Fibroblast of lung (primary cell): ENCODE measurements at regions not wholly inside any gene's neighbourhood (a gene's known extent, or its start where the extent isn't known, plus 50 kb on each side); places are given as distances from the start of the nearest gene placed in this dataset.

Experiments
- DNase-seq, 2 donors: peaks; one replicate each; pipeline versions ENCODE4 v3.0.0 to v3.0.0-alpha.2; 2010; ENCODE audit warnings: low read depth in 2 of 2
- H2AFZ ChIP-seq: 2 replicates; pipeline ENCODE4 v1.5.1; 2012; ENCODE audit warnings: low read length, control low read depth, inconsistent platforms
- H3K27ac ChIP-seq: 2 replicates; pipeline ENCODE4 v1.5.1; 2011; ENCODE audit warnings: low read length, control low read depth; ENCODE audit not compliant: insufficient read depth
- H3K27me3 ChIP-seq: 2 replicates; pipeline ENCODE4 v1.5.1; 2011; ENCODE audit warnings: mild to moderate bottlenecking, low read length; ENCODE audit not compliant: control insufficient read depth, insufficient read depth
- H3K36me3 ChIP-seq: 2 replicates; pipeline ENCODE4 v1.5.1; 2011; ENCODE audit warnings: low read length; ENCODE audit not compliant: control insufficient read depth, insufficient read depth
- H3K4me1 ChIP-seq: 2 replicates; pipeline ENCODE4 v1.5.1; 2011; ENCODE audit warnings: low read length; ENCODE audit not compliant: control insufficient read depth, insufficient read depth; ENCODE audit errors: extremely low read depth
- H3K4me2 ChIP-seq: 2 replicates; pipeline ENCODE4 v1.5.1; 2011; ENCODE audit warnings: low read length, control low read depth; ENCODE audit not compliant: insufficient read depth; ENCODE audit errors: extremely low read depth
- H3K4me3 ChIP-seq, 4 experiments: fragments of 200-600 bp in 1 of 4; sonication (generic) in 1 of 4; replicated peaks in 1 of 4; 2 replicates each; pipeline ENCODE4 v1.5.1; 2011 to 2016; ENCODE audit warnings: low read length in 4 of 4, low read depth in 3 of 4, mild to moderate bottlenecking in 3 of 4, control low read depth in 2 of 4, inconsistent platforms in 1 of 4, mixed read lengths in 1 of 4; ENCODE audit not compliant: insufficient read depth in 1 of 4; ENCODE audit errors: control extremely low read depth in 1 of 4
- H3K79me2 ChIP-seq: 2 replicates; pipeline ENCODE4 v1.5.1; 2012; ENCODE audit warnings: mild to moderate bottlenecking, low read length, inconsistent platforms; ENCODE audit not compliant: control insufficient read depth, insufficient read depth
- H3K9ac ChIP-seq: 2 replicates; pipeline ENCODE4 v1.5.1; 2011; ENCODE audit warnings: mild to moderate bottlenecking, low read length, control low read depth; ENCODE audit not compliant: insufficient read depth
- H3K9me3 ChIP-seq: 2 replicates; pipeline ENCODE4 v1.5.1; 2012; ENCODE audit warnings: low read depth, low read length; ENCODE audit not compliant: control insufficient read depth, insufficient read depth
- H4K20me1 ChIP-seq: 2 replicates; pipeline ENCODE4 v1.5.1; 2011; ENCODE audit warnings: low read length; ENCODE audit not compliant: control insufficient read depth, insufficient read depth; ENCODE audit errors: extremely low read depth
- EZH2 ChIP-seq: IDR thresholded peaks from 2 replicates; pipeline ENCODE4 v1.5.1; 2012; ENCODE audit warnings: low read length, control low read depth, mild to moderate bottlenecking; ENCODE audit errors: missing control alignments
- TF ChIP-seq, protein P1 (sequence below), 2 donors: IDR thresholded peaks in 1 of 2; conservative IDR thresholded peaks in 1 of 2; 1 replicate in 1 of 2; 2 replicates in 1 of 2; pipeline ENCODE4 v1.5.1; 2011 to 2012; ENCODE audit warnings: low read length in 2 of 2, control low read depth in 1 of 2, inconsistent platforms in 1 of 2, low read depth in 1 of 2, mild to moderate bottlenecking in 1 of 2

DNA sequence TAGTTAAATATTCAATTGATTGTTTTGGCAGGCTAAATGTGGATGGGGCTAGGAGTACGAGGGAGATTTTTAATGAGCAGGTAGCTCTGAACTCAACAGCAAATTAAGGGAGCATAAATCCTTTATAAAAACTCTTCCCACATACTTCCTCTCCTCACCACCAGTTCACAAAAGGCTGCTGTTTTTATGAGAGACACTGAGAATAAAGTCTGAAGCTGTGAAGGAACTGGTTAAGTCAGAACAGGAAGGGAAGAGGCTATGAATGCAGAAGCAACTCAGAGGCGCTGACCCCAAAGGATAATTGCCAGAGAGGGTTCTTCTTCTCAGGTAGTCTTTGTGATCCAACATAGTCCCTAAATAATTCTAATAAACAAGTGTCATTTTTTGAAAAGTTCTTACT lies 406.1 kb downstream of the GPM6A start:
- H3K79me2 ChIP-seq: no peaks in the 10 kb centered on the region
- H3K27me3 ChIP-seq: no peaks in the 10 kb centered on the region
- H3K4me3 ChIP-seq: no peak overlapping the region
- DNase-seq: no peak
- no peak overlapping the region for H2AFZ ChIP-seq
- H3K36me3 ChIP-seq: no peaks in the 10 kb centered on the region
- no peaks in the 10 kb centered on the region for H4K20me1 ChIP-seq
- H3K9ac ChIP-seq: no peak overlapping the region
- H3K9me3 ChIP-seq: no peaks in the 10 kb centered on the region
- no peaks in the 10 kb centered on the region for H3K4me1 ChIP-seq
- no peak overlapping the region for H3K27ac ChIP-seq
- H3K4me2 ChIP-seq: no peak overlapping the region
- TF ChIP-seq, protein P1, sequence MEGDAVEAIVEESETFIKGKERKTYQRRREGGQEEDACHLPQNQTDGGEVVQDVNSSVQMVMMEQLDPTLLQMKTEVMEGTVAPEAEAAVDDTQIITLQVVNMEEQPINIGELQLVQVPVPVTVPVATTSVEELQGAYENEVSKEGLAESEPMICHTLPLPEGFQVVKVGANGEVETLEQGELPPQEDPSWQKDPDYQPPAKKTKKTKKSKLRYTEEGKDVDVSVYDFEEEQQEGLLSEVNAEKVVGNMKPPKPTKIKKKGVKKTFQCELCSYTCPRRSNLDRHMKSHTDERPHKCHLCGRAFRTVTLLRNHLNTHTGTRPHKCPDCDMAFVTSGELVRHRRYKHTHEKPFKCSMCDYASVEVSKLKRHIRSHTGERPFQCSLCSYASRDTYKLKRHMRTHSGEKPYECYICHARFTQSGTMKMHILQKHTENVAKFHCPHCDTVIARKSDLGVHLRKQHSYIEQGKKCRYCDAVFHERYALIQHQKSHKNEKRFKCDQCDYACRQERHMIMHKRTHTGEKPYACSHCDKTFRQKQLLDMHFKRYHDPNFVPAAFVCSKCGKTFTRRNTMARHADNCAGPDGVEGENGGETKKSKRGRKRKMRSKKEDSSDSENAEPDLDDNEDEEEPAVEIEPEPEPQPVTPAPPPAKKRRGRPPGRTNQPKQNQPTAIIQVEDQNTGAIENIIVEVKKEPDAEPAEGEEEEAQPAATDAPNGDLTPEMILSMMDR (conservative IDR thresholded peaks at IDR 0.05 in 1 of 2, IDR thresholded peaks at IDR 0.05 in 1 of 2; ENCODE audit: low read depth in 1 of 2, low read length in 2 of 2): no peak
- TF ChIP-seq EZH2: no peak

DNA sequence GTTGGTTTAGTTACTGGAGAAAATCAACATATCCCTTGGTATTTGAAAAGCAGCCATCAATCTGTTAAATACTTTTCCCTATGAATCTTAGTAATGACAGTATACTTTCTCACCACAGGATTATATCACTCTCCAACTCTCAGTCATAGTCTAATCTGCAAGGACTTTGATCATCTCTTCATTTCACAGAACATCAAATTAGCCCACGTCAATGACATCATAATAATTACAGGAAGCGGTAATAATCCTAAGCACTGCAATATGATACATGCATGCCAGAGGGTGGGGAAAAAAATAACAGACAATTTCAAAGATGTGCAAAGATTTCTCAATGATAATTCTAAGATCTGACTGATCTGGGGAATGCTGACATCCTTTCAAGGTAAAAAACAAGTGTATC lies 404.1 kb downstream of the GPM6A start:
- Histone ChIP-seq H3K79me2 (no peaks in the 10 kb centered on the region), H3K9ac (no peak overlapping the region), H4K20me1 (no peaks in the 10 kb centered on the region), H3K36me3 (no peaks in the 10 kb centered on the region), H2AFZ (no peak overlapping the region), H3K27me3 (no peaks in the 10 kb centered on the region), H3K4me3 (no peak overlapping the region), H3K9me3 (no peaks in the 10 kb centered on the region), H3K4me2 (no peak overlapping the region), H3K27ac (no peak overlapping the region), H3K4me1 (no peaks in the 10 kb centered on the region)
- TF ChIP-seq, protein P1 (conservative IDR thresholded peaks at IDR 0.05 in 1 of 2, IDR thresholded peaks at IDR 0.05 in 1 of 2; ENCODE audit: low read depth in 1 of 2, low read length in 2 of 2): no peak
- no peak for TF ChIP-seq EZH2
- DNase-seq: no peak

DNA sequence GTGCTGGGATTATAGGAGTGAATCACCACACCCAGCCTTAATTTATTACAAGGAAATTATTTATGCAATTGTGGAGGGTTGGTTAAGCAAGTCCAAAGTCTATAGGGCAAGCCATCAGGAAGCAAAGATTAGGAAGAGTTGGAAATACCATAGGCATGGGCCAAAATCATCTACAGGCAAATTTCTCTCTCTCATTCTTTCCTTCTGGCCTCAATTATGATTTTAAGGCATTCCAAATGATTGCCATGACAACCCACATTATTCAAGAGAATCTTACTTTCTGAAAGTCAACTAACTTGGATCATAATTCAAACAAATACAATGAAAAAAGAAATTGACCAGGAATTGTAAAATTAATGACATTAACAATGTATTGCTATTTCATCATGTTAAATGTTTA lies 400.8 kb downstream of the GPM6A start:
- H3K4me1 ChIP-seq: no peaks in the 10 kb centered on the region
- no peaks in the 10 kb centered on the region for H3K36me3 ChIP-seq
- no peak overlapping the region for H3K27ac ChIP-seq
- no peak overlapping the region for H2AFZ ChIP-seq
- no peaks in the 10 kb centered on the region for H3K79me2 ChIP-seq
- TF ChIP-seq, protein P1 (conservative IDR thresholded peaks at IDR 0.05 in 1 of 2, IDR thresholded peaks at IDR 0.05 in 1 of 2; ENCODE audit: low read depth in 1 of 2, low read length in 2 of 2): no peak
- no peak for TF ChIP-seq EZH2
- H3K4me2 ChIP-seq: no peak overlapping the region
- DNase-seq: no peak
- no peaks in the 10 kb centered on the region for H3K9me3 ChIP-seq
- H3K4me3 ChIP-seq: no peak overlapping the region
- no peaks in the 10 kb centered on the region for H3K27me3 ChIP-seq
- H3K9ac ChIP-seq: no peak overlapping the region
- H4K20me1 ChIP-seq: no peaks in the 10 kb centered on the region
